GM18870 (cell line): ENCODE measurements at regions not wholly inside any gene's neighbourhood (a gene's known extent, or its start where the extent isn't known, plus 50 kb on each side); places are given as distances from the start of the nearest gene placed in this dataset.

ENCODE experiments used
- ATAC-seq: cut with Tn5 transposase; IDR thresholded peaks from one replicate; pipeline ENCODE4 v1.9.1; 2021; ENCODE audit warnings: moderate library complexity; ENCODE audit not compliant: unreplicated experiment

DNA sequence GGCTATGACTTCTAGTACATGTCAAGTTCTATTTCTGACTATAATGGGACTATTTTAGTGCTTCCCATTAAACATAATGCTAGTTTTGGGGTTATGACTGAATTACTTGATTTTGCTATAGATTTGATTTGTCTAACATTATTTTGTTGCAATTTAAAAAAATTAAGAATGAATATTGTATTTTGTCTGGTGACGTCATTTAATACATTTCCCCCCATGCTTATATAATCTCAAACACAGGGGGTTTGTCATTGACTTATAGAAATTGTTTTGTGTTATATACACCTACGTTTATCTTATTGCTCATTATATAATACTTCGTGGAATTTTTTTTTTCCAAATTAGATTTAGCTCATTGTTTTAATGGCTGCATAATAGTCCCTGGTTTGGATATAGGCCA, 270.3 kb upstream of the VLDLR start:
- no peak for ATAC-seq

DNA sequence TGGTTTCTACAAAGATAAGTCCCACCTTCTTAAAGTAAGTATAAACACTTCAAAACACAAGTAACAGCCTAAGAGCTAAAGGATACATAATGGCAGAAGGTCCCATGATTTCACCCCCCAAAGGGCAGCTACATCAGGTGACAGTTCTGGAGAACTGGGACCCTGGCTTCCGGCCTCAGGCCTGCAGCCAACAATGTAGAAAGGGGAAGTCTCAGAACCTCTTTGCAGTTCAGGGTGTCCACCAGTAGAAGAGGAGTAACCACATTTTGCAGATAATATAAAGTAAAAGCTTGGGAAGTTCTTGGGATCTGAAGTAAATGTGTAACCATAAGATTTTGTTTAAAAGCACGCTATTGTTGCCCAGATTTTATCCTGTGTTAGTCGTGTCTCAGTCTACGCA, 267.4 kb upstream of the VLDLR start:
- no peak for ATAC-seq

DNA sequence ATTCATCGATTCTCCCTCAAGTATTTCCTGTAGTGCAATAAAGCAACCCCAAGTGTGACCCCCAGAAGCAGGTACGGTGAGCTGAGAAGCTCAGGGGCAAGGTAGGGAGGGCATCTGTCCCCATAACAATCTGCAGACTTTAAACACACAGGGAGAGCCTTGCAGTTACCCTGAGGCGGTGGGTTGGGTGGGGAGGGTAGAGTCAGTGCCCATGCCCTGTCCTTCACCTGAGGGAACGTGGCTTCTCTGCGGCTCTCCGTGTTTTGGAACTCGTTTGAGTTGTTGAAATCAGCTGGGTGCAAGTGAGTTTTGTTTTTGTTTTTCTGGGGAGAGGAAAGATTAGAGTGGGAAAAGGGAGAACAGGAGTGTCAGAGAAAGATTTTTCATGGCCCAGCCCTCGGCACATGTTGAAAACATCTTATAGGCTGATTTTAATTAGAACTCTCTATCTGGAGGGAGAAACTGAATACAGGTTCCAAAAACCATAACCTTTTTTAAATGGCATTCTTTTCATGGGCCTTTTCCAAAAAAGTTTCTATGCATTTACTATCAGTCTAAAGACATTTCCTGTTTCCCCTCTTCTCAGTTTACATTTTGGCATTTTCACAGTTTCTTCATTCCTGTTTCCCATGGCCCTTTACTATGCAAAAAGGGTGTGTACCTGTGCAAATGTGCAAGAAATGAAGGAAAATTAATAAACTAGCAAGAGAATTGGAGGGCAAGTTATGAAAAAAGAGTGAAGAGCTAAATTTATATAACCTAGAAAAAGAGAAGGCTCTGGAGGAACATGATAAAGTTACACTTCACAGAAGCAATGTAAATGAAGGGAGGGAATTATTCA, 266.5 kb upstream of the VLDLR start:
- ATAC-seq = no peak

DNA sequence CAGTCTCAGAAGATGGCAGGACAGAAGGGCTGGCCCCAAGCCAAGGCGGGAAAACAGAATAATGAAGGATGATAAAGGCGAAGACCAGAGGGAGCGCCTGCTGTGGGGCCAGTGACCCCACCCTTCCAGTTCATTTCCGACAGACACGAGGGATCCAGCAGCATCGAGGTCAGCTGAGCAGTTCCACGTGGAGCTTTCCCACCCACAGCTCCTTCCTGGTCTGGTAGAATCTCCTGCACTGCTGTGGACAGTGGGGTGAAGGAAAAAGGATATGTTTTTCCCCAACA, 265.9 kb upstream of the VLDLR start:
- no peak for ATAC-seq

DNA sequence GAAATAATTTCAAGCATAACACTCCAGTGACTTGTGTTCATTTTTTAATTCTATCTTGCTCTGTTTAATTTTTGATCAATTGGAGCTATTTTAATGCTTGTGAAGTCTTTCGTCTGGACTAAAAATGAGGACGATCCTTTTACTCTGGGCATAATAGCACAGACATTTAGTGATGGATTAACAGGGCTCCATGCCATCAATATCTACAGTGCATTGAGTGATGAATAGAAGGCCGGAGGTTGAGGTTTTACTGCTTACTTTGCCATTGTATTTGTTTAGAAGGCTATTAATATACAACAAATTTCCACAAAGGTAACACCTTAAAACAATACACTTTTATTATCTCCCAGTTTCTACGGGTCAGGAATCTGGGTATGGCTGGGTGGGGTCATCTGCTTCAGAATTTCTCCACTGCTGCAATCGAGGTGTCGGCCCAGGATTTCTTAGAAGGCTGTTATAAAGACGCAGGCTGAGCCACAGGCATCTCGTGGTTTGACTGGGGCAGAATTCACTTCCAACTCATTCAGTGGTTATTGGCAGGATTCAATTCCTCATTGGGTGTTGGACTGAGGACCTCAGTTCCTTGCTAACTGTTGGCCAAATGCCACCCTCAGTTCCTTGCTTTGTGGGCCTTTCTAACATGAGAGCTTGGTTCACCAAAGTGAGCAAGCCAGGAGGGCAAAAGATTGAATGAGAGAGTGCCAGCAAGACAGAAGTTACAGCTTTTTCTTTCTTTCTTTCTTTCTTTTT, 265.4 kb upstream of the VLDLR start:
- no peak for ATAC-seq

DNA sequence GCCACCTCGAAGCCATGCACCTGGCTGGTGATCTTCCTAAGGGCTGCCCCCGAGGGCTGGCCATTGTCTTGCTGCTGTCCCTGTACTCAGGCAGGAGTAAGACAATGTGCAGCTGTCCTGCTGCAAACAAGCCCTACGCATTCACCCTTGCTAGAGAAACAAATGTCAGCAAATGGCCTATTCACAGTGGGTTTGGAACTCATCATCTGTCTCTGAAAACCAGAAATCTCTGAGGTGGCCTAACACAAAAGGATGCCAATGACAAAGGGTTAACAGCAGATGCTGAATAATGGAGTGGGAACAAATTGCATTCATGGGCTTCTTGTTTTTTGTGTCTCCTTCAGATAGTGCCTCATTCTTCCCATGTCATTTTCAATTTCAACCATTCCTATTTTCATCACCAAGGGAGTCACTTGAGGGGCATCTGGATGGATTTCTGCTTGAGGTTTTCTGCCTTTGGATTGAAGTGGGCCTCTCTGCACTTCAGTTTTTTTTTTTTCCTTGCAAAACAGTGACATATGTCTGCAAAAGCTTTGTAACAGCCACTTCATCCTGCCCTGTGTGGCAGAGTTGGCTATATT, 261.6 kb upstream of the VLDLR start:
- no peak for ATAC-seq

DNA sequence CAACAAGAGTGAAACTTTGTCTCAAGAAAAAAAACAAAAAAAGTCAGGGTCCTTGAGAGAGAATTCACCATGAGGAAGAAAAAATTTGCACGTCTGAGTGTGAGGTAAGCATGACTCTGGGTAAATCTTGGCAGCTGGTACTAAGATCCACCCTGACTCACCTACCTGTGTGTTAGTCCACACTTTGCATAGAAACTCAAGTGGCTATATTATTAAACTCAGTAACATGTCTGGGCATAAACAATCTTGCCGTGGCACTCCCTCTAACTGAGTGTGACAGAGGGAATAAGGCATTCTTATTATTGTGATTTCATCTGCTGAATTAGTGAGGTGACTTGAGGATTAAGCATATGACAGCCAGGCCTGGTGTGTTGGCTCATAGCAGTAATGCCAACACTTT, 259.4 kb upstream of the VLDLR start:
- no peak for ATAC-seq

DNA sequence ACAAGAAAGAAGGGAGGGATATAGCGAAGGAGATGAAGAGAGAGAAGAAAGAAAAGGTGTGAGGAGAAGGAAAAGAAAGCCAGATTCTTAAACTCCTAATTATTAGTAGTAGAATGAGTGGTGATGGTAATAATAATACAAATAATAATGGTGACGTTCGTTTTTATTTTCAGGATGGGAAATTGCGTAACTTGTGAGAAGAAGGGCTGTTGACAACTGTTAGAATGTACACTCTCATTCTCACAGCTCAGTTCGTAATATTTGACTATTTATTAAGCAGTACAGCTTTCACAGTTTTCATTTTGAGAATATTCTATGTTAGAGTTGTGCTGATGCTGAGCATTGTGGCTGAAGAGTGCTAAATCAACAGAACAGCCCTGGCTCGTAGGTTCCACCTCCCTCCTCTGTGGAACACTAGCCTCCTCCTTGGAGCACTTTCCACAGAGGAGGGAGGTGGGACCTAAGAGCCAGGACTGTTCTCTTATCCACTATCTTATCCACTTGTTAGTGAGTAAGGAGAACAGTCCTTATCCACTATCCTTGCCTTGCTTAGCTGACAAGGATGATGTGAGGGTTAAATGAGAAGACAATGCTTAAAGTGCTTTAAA, 258.3 kb upstream of the VLDLR start:
- ATAC-seq = no peak

DNA sequence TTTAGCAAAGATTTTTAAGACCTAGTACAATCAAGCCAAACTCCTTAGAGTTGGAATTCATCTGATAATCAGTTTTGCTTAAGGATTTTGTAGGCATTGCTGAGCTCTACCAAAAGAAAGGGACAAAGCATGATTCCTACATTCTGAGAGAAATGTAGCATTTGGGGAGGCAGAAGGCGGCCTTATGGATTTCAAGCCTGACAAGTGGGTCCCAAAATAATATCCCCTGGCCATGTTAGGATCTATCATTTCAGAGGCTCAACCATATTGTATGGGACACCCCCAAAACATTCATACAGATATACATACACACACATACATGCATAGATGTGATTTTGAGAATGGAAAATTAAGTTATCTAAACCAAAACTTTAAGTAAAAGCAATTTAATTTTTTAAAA, 257.8 kb upstream of the VLDLR start:
- no peak for ATAC-seq

DNA sequence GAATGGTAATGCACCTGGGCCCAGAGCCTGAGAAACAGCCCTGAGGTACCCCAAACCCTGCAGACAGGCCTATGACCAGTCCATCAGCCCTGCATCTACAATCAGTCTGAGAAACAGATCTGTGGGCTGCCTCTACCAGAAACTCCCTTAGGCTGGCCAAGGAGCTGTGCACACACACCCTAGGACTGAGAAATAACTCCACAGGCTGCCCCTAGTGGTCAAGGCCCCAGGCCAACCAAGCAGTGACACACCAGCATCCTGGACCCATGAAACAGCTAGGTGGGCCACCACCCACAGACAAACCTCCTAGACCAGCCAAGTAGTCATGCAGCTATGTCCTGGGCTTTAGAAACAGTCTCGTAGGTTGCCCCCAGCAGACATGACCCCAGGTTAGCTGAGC, 253.6 kb upstream of the VLDLR start:
- ATAC-seq = no peak

DNA sequence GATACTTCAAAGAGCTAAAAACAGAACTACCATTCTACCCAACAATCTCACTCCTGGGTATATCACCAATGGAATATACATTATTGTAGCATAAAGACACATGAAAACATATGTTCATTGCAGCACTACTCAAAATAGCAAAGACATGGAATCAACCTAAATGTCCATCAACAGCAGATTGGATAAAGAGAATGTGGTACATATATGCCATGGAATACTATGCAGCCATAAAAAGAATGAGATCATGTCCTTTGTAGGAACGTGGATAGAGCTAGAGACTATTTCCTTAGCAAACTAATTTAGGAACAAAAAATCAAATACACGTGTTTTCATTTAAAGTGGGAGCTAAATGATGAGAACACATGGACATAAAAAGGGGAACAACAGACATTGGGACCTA, 247.9 kb upstream of the VLDLR start:
- ATAC-seq = no peak

DNA sequence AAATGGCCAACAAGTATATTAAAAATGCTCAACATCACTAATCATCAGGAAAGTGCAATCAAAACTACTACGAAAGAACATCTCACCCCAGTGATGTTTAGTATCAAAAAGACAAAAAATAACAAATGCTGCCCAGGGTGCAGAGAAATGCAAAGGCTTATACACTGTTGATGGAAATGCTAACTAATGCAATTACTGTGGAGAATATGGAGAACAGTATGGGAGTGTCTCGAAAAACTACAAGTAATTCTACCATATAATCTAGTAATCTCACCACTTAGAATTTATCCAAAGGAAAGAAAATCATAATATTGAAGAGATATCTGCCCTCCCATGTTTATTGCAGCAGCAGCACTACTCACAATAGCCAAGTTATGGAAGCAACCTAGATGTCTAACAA, 246.5 kb upstream of the VLDLR start:
- no peak for ATAC-seq

DNA sequence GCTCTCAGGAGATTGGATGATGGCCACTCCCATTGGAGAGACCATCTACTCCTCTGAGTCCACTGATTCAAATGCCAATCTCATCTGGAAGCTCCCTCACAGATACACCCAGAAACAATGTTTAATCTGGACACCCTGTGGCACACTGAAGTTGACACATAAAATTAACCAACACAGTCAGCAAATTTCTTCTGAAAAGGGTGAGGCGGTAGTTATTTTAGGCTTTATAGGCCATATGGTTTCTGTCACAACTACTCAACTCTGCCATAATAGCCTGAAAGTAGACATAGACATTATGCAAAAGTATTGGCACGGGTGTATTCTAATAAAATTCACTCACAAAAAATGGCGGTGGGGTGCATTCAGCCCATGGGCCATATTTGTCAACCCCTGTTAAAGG, 244.5 kb upstream of the VLDLR start:
- ATAC-seq = no peak

DNA sequence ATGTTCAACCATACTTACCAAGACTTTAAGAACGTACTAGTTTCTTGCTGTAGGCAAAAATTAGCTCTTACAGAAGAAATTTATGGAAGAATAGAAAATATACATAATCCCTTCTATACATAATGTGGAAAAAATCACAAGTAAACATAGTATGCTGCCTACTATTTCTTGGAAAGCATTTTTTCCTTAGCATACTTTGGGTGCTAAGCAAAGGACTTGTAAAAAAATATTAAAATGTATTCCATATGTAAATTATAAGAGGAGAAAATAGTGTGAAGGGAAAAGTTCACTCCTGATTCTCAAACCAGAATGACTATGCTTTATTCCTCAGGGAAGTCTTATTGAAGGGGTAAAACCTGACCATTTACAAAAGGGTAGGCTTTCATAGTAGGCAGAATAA, 243.8 kb upstream of the VLDLR start:
- no peak for ATAC-seq

DNA sequence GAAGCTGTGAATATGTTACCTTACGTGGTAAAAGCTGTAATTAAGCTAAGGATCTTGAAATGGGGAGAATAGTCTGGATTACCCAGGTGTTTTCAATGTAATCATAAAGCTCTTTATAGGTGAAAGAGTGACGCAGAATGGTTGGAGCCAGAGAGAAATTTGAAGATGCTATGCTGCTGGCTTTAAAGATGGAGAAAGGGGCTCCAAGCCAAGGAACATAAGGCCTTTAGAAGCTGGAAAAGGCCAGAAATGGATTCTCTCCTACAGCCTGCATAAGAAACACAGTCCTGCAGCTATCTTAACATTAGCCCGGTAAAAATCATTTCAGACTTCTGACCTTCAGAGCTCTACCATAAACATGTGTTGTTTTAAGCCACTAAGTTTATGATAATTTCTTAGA, 243.3 kb upstream of the VLDLR start:
- no peak for ATAC-seq

DNA sequence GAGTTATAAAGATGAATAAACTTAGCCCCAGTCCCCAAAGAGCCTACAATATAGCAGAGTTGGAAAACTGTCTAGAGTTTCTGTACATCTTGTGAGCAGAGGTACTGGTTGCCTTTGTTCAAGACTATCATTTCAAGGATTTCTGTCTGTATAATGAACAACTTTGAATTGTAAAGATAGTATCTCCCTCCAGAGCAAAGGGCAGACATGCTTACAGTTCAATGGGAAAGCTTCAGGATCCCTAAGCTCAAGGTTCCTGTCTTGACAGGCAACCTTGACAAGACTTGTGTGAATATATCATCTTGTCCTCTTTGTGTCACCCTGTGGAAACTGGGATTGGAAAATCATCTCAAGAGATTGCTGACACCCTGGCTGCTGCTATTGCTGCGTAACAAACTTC, 242.8 kb upstream of the VLDLR start:
- ATAC-seq = no peak

DNA sequence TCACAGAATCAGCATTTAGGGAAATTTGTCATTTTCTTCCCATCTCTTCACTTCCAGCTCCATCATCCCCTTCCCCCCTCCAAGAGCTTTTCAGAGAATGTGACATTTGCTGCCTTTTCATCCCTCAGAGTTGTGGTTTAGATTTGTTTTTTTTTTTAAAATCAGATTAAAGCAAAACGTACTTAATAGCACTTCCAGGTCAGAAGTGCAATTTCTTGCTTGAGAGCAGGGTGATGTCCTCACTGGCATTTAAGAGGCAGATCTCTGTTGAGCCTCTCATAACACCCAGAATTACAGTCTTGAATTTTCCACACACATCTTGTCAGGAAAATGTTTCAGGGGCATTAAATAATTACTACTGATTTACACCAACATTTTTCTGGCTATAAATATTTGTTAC, 236.8 kb upstream of the VLDLR start:
- ATAC-seq = no peak

DNA sequence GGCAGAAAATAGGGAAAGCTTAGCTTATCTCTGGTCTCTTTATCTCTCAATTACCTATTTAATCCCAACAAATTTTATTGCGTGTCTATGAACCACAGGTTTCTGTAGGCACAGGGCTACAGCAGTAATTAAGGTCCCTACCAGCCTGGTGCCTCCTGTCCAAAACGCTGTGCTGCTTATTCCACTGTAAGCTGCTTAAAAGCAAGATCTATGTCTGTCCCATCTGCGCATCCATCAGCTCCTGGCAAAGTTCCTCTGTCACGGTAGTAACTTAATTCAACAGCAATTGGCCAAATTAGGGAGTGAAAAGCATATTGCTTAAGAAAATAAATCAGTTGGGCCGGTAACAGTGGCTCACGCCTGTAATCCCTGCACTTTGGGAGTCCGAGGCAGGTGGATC, 235.8 kb upstream of the VLDLR start:
- ATAC-seq = no peak

DNA sequence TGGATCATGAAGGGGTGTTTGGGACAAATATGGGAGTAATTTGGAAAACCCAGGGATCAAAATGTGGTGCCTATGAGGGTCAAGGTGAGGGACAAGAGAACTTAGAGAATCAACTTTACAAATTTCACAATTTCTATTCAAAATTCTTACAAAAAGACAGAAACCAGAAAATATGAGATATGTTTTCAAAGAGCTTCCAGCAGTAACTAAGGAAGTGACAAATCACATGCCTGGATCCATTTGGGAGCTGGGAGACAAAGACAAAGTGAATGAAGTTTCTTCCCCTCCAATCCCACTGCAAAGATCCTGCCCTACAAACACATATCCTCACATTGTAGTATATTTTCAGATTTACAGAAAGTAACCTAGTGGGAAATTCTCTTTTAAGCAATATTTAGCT, 235.0 kb upstream of the VLDLR start:
- ATAC-seq = no peak

DNA sequence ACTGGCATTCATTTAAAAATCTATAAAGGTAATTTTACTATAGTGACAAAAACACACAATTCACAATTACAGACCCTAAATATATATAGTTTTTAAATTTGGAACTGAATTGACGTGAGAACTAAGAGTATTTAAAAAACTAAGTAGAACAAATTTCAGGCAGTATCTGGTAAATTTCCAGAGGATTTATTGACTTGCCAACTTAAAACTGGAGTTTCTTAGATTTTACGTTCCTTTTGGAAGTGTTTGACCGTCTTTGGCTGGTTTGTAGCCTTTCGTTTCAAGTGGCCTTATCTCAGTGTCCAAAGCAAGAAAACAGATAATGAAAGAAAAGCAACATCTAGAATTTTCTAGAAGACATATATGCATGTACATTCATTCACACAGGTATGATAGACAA, 234.4 kb upstream of the VLDLR start:
- no peak for ATAC-seq

DNA sequence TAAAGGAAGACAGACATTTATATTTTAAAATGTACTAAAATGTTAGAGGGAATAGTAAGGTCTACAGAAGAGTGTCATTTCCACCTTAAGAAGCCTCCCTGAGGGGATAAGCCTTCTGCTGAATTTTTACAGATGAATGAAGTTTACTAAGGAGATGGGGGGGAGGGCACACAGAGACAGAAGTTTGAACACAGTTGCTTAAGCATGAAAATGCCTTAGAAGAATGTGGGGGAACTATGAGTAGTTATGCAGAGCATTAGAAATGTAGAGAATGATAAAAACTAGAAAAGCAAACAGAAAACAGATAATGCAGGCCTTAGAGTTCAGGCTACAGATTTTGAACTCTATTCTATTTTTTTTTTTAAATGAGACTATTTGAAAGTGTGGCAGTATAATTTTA, 232.2 kb upstream of the VLDLR start:
- ATAC-seq = no peak

DNA sequence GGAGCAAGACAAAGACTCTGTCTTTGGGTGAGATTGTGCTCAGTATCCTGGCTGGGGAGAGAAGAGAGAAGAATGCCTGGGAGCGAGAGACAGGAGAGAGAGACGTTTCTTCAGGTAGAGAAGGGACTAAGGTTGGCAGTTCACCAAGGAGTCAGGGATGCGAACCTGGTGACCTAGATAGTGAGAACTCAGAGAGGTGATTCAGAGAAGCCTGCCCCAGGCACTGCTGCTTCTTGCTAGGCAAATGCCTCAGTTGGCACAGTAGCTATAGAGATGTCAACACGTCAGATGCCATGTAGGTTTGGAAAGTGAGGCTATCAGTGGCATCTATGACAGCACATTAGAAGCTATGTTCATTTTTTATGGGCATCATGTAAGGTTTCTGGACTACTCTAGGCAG, 231.6 kb upstream of the VLDLR start:
- no peak for ATAC-seq
